Fibroblast of lung (primary cell): ENCODE measurements at regions not wholly inside any gene's neighbourhood (a gene's known extent, or its start where the extent isn't known, plus 50 kb on each side); places are given as distances from the start of the nearest gene placed in this dataset.

Source experiments
- DNase-seq, 2 donors: peaks; one replicate each; pipeline versions ENCODE4 v3.0.0 to v3.0.0-alpha.2; 2010; ENCODE audit warnings: low read depth in 2 of 2
- H2AFZ ChIP-seq: 2 replicates; pipeline ENCODE4 v1.5.1; 2012; ENCODE audit warnings: low read length, control low read depth, inconsistent platforms
- H3K27ac ChIP-seq: 2 replicates; pipeline ENCODE4 v1.5.1; 2011; ENCODE audit warnings: low read length, control low read depth; ENCODE audit not compliant: insufficient read depth
- H3K27me3 ChIP-seq: 2 replicates; pipeline ENCODE4 v1.5.1; 2011; ENCODE audit warnings: mild to moderate bottlenecking, low read length; ENCODE audit not compliant: control insufficient read depth, insufficient read depth
- H3K36me3 ChIP-seq: 2 replicates; pipeline ENCODE4 v1.5.1; 2011; ENCODE audit warnings: low read length; ENCODE audit not compliant: control insufficient read depth, insufficient read depth
- H3K4me1 ChIP-seq: 2 replicates; pipeline ENCODE4 v1.5.1; 2011; ENCODE audit warnings: low read length; ENCODE audit not compliant: control insufficient read depth, insufficient read depth; ENCODE audit errors: extremely low read depth
- H3K4me2 ChIP-seq: 2 replicates; pipeline ENCODE4 v1.5.1; 2011; ENCODE audit warnings: low read length, control low read depth; ENCODE audit not compliant: insufficient read depth; ENCODE audit errors: extremely low read depth
- H3K4me3 ChIP-seq, 4 experiments: fragments of 200-600 bp in 1 of 4; sonication (generic) in 1 of 4; replicated peaks in 1 of 4; 2 replicates each; pipeline ENCODE4 v1.5.1; 2011 to 2016; ENCODE audit warnings: low read length in 4 of 4, low read depth in 3 of 4, mild to moderate bottlenecking in 3 of 4, control low read depth in 2 of 4, inconsistent platforms in 1 of 4, mixed read lengths in 1 of 4; ENCODE audit not compliant: insufficient read depth in 1 of 4; ENCODE audit errors: control extremely low read depth in 1 of 4
- H3K79me2 ChIP-seq: 2 replicates; pipeline ENCODE4 v1.5.1; 2012; ENCODE audit warnings: mild to moderate bottlenecking, low read length, inconsistent platforms; ENCODE audit not compliant: control insufficient read depth, insufficient read depth
- H3K9ac ChIP-seq: 2 replicates; pipeline ENCODE4 v1.5.1; 2011; ENCODE audit warnings: mild to moderate bottlenecking, low read length, control low read depth; ENCODE audit not compliant: insufficient read depth
- H3K9me3 ChIP-seq: 2 replicates; pipeline ENCODE4 v1.5.1; 2012; ENCODE audit warnings: low read depth, low read length; ENCODE audit not compliant: control insufficient read depth, insufficient read depth
- H4K20me1 ChIP-seq: 2 replicates; pipeline ENCODE4 v1.5.1; 2011; ENCODE audit warnings: low read length; ENCODE audit not compliant: control insufficient read depth, insufficient read depth; ENCODE audit errors: extremely low read depth
- EZH2 ChIP-seq: IDR thresholded peaks from 2 replicates; pipeline ENCODE4 v1.5.1; 2012; ENCODE audit warnings: low read length, control low read depth, mild to moderate bottlenecking; ENCODE audit errors: missing control alignments
- TF ChIP-seq, protein P1 (sequence below), 2 donors: IDR thresholded peaks in 1 of 2; conservative IDR thresholded peaks in 1 of 2; 1 replicate in 1 of 2; 2 replicates in 1 of 2; pipeline ENCODE4 v1.5.1; 2011 to 2012; ENCODE audit warnings: low read length in 2 of 2, control low read depth in 1 of 2, inconsistent platforms in 1 of 2, low read depth in 1 of 2, mild to moderate bottlenecking in 1 of 2

DNA sequence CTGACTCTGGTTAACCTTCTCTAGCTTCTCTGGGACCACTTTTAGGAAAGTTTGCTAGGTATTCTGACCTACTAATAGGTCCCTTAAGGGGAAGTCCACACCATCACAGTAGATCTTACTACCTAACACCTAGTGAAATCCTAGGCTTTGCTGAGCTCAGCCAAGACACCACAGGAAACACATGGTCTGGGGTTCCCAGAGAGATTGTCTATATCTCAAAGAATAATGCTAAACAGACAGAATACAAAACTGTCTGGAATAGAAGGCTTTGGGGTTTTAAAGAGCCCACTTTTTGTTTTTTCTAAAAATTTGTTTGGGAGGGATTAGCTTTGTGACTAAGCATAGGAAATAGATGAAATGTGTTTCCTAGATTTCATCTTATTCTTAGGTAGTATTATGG lies 395.1 kb downstream of the ARHGEF28 start:
- Histone ChIP-seq H3K27me3 (peaks cover 5% of the 10 kb centered on the region), H3K9ac (no peak overlapping the region), H3K4me2 (no peak overlapping the region), H3K4me1 (no peaks in the 10 kb centered on the region), H3K79me2 (no peaks in the 10 kb centered on the region), H4K20me1 (no peaks in the 10 kb centered on the region), H3K4me3 (no peak overlapping the region), H3K9me3 (no peaks in the 10 kb centered on the region), H3K27ac (no peak overlapping the region), H3K36me3 (no peaks in the 10 kb centered on the region), H2AFZ (no peak overlapping the region)
- TF ChIP-seq EZH2: no peak
- TF ChIP-seq, protein P1, sequence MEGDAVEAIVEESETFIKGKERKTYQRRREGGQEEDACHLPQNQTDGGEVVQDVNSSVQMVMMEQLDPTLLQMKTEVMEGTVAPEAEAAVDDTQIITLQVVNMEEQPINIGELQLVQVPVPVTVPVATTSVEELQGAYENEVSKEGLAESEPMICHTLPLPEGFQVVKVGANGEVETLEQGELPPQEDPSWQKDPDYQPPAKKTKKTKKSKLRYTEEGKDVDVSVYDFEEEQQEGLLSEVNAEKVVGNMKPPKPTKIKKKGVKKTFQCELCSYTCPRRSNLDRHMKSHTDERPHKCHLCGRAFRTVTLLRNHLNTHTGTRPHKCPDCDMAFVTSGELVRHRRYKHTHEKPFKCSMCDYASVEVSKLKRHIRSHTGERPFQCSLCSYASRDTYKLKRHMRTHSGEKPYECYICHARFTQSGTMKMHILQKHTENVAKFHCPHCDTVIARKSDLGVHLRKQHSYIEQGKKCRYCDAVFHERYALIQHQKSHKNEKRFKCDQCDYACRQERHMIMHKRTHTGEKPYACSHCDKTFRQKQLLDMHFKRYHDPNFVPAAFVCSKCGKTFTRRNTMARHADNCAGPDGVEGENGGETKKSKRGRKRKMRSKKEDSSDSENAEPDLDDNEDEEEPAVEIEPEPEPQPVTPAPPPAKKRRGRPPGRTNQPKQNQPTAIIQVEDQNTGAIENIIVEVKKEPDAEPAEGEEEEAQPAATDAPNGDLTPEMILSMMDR (conservative IDR thresholded peaks at IDR 0.05 in 1 of 2, IDR thresholded peaks at IDR 0.05 in 1 of 2; ENCODE audit: low read depth in 1 of 2, low read length in 2 of 2): no peak
- DNase-seq: no peak

DNA sequence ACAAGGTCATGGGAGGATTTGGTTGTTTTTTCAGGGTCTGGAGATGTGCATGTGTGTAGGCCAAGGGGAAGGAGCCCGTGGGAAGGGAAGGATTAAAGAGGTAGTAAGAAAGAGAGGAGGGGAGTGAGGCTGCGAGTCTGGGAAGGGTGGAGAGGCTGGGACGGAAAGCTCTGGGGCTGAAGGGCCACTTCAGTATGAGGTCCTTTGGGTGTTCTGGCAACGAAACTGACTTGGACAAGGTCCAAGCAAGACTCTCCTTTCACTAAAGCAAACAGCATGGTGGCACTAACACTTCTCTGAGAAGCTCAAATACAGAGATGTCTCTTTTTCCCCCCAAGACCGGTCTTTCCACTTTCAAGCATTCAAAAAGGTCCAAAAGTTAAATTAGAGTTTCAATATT lies 394.5 kb downstream of the ARHGEF28 start:
- Histone ChIP-seq H3K27me3 (peaks cover 5% of the 10 kb centered on the region), H4K20me1 (no peaks in the 10 kb centered on the region), H3K9me3 (no peaks in the 10 kb centered on the region), H3K4me1 (no peaks in the 10 kb centered on the region), H3K9ac (no peak overlapping the region), H3K27ac (no peak overlapping the region), H2AFZ (no peak overlapping the region), H3K4me3 (no peak overlapping the region), H3K79me2 (no peaks in the 10 kb centered on the region), H3K4me2 (no peak overlapping the region), H3K36me3 (no peaks in the 10 kb centered on the region)
- TF ChIP-seq, protein P1 (conservative IDR thresholded peaks at IDR 0.05 in 1 of 2, IDR thresholded peaks at IDR 0.05 in 1 of 2; ENCODE audit: low read depth in 1 of 2, low read length in 2 of 2): no peak
- no peak for TF ChIP-seq EZH2
- no peak for DNase-seq

DNA sequence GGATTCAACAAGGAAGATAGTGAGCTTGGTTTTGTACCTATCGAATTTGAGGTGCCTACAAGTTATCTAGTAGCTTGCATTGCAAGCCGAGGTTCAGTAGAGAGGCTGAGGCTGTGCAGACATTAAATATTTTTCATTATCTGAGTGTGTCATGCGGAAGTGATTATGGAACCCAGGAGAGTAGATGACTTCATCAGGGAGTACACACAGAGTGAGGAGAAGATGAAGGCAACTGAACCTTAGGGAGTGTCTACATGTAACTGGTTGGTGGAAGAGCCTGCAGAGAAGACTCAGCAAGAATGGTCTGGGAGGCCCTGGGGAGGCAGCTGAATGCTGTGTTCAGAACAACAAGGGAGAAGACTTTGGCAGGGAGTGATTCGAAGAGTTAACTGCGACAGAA lies 393.9 kb downstream of the ARHGEF28 start:
- H3K36me3 ChIP-seq: no peaks in the 10 kb centered on the region
- no peak overlapping the region for H3K27ac ChIP-seq
- TF ChIP-seq, protein P1 (conservative IDR thresholded peaks at IDR 0.05 in 1 of 2, IDR thresholded peaks at IDR 0.05 in 1 of 2; ENCODE audit: low read depth in 1 of 2, low read length in 2 of 2): no peak
- TF ChIP-seq EZH2: no peak
- H3K27me3 ChIP-seq: peaks cover 5% of the 10 kb centered on the region
- H4K20me1 ChIP-seq: no peaks in the 10 kb centered on the region
- no peaks in the 10 kb centered on the region for H3K9me3 ChIP-seq
- H3K4me2 ChIP-seq: no peak overlapping the region
- H3K9ac ChIP-seq: no peak overlapping the region
- DNase-seq: no peak
- H3K4me1 ChIP-seq: no peaks in the 10 kb centered on the region
- H3K4me3 ChIP-seq: no peak overlapping the region
- no peak overlapping the region for H2AFZ ChIP-seq
- no peaks in the 10 kb centered on the region for H3K79me2 ChIP-seq
